ENCODE measurements at regions not wholly inside any gene's neighbourhood (a gene's known extent, or its start where the extent isn't known, plus 50 kb on each side); places are given as distances from the start of the nearest gene placed in this dataset.

GRCh38 chr3:177776661-177777101 is 579.4 kb upstream of the TBL1XR1 start:
- Histone ChIP-seq H3K4me3 (replicated peaks in 1 of 3; ENCODE audit: insufficient read depth in 1 of 3, low read depth in 1 of 3, low read length in 3 of 3) (no peak overlapping the region), H3K27ac (ENCODE audit: insufficient read depth, low read depth, low read length) (no peak overlapping the region), H3K9me1 (replicated peaks; ENCODE audit: control insufficient read depth, extremely low read depth, insufficient read depth, low read length) (no peaks in the 10 kb centered on the region), H2AFZ (ENCODE audit: low read depth, low read length) (no peak overlapping the region), H4K20me1 (replicated peaks; ENCODE audit: control insufficient read depth, extremely low read depth, insufficient read depth, low read length) (no peaks in the 10 kb centered on the region), H3K27me3 (ENCODE audit: control insufficient read depth in 2 of 2, insufficient read depth in 2 of 2, low read length in 2 of 2) (no peaks in the 10 kb centered on the region), H3K4me2 (ENCODE audit: insufficient read depth, low read length) (no peak overlapping the region), H3K36me3 (ENCODE audit: control insufficient read depth in 2 of 2, extremely low read depth in 1 of 2, insufficient read depth in 2 of 2, low read length in 2 of 2) (no peaks in the 10 kb centered on the region), H3K9me3 (replicated peaks; ENCODE audit: control insufficient read depth, insufficient read depth, low read length) (no peaks in the 10 kb centered on the region), H3K4me1 (ENCODE audit: control insufficient read depth, extremely low read depth, insufficient read depth, low read length) (peaks cover 13% of the 10 kb centered on the region), H3K9ac (replicated peaks; ENCODE audit: extremely low read depth, insufficient read depth, low read length) (no peak overlapping the region), H3K79me2 (ENCODE audit: control insufficient read depth, insufficient read depth, low read length) (no peaks in the 10 kb centered on the region)
- dilution Hi-C loops (cut with MboI; ENCODE audit: extremely low pct_ligation_motif_present, low sequenced_read_pairs): no loop called here
- ChIA-PET POLR2A (no interaction called here), CTCF (interaction anchor here (0.9 to 3.2 kb wide), 5 partner anchors 26 to 904 kb away, joined by 3 to 24 read pairs (median 3); no protein-coding TSS in a partner anchor)
- intact Hi-C loops (cut with micrococcal nuclease): loop anchor here (1.0 to 5.0 kb wide), 7 partner anchors 94 to 904 kb away; partner anchors contain the start of gene TBL1XR1
- FAIRE-seq (no peak), DNase-seq (ENCODE audit: low read depth, low spot score) (no peak)
- no TSS peak for BruUV-seq (replicated peaks)
- TF ChIP-seq POLR2AphosphoS5 (IDR thresholded peaks at IDR 0.05; ENCODE audit: insufficient read depth, low read depth, low read length) (no peak), GATA2 (IDR thresholded peaks at IDR 0.05; ENCODE audit: insufficient read depth, insufficient read length, low read depth, low read length) (no peak), JUN (IDR thresholded peaks at IDR 0.05; ENCODE audit: borderline replicate concordance, insufficient read depth, insufficient read length, low read depth) (no peak), EZH2 (IDR thresholded peaks at IDR 0.05; ENCODE audit: borderline replicate concordance, low read depth, low read length, severe bottlenecking) (no peak), POLR2A (IDR thresholded peaks at IDR 0.05; ENCODE audit: low read depth, low read length) (no peak), MYC (IDR thresholded peaks at IDR 0.05; ENCODE audit: low read depth, low read length) (no peak), CTCF (IDR thresholded peaks at IDR 0.05; ENCODE audit: extremely low read depth in 1 of 2, insufficient read depth in 1 of 2, low read depth in 1 of 2, low read length in 2 of 2) (no peak), FOS (IDR thresholded peaks at IDR 0.05; ENCODE audit: borderline replicate concordance, insufficient read depth, low read length) (no peak)
- TF ChIP-seq, protein P1, sequence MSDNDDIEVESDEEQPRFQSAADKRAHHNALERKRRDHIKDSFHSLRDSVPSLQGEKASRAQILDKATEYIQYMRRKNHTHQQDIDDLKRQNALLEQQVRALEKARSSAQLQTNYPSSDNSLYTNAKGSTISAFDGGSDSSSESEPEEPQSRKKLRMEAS (IDR thresholded peaks at IDR 0.05; ENCODE audit: insufficient read depth, insufficient read length): no peak
